Thyroid gland (tissue), 4 donors: ENCODE measurements at regions not wholly inside any gene's neighbourhood (a gene's known extent, or its start where the extent isn't known, plus 50 kb on each side); places are given as distances from the start of the nearest gene placed in this dataset.

Source experiments
- POLR2A ChIP-seq, 2 donors: fragments of 450-650 bp; IDR thresholded peaks; one replicate each; pipeline ENCODE4 v1.6.1; 2017; ENCODE audit warnings: antibody characterized with exemption in 2 of 2, mild to moderate bottlenecking in 2 of 2, moderate library complexity in 1 of 2
- TF ChIP-seq, protein P1 (sequence below), 6 experiments: fragments of 200-600 bp in 3 of 6; fragments of 450-650 bp in 3 of 6; sonication (generic) in 3 of 6; IDR thresholded peaks; one replicate each; pipeline ENCODE4 v1.5.1; 2016 to 2019; ENCODE audit warnings: antibody characterized with exemption in 6 of 6, mild to moderate bottlenecking in 2 of 6, inconsistent platforms in 1 of 6, moderate library complexity in 1 of 6

DNA sequence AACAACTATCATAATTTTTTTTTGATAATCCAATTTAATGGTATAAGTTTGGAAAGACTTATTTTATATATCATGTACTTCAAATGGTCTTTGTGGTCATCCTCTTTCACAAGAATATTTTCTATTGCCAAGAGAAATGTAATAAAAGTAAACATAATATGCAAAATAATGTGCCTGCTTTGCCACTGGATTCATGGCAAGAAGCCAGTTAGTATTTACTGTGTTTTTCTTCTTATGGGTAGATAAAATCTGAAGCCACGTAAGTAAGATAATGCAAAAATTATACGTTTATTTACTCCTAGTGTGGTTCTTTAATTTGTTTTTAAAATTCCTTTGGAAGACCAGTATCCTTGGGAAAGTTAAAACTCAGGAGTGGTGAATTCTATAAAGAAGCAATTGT is 258.5 kb downstream of the ARL4A start:
- TF ChIP-seq, protein P1, sequence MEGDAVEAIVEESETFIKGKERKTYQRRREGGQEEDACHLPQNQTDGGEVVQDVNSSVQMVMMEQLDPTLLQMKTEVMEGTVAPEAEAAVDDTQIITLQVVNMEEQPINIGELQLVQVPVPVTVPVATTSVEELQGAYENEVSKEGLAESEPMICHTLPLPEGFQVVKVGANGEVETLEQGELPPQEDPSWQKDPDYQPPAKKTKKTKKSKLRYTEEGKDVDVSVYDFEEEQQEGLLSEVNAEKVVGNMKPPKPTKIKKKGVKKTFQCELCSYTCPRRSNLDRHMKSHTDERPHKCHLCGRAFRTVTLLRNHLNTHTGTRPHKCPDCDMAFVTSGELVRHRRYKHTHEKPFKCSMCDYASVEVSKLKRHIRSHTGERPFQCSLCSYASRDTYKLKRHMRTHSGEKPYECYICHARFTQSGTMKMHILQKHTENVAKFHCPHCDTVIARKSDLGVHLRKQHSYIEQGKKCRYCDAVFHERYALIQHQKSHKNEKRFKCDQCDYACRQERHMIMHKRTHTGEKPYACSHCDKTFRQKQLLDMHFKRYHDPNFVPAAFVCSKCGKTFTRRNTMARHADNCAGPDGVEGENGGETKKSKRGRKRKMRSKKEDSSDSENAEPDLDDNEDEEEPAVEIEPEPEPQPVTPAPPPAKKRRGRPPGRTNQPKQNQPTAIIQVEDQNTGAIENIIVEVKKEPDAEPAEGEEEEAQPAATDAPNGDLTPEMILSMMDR (IDR thresholded peaks at IDR 0.05) = no peak
- TF ChIP-seq POLR2A (IDR thresholded peaks at IDR 0.05) = no peak
